Frontal cortex (tissue), 3 donors: ENCODE measurements at regions not wholly inside any gene's neighbourhood (a gene's known extent, or its start where the extent isn't known, plus 50 kb on each side); places are given as distances from the start of the nearest gene placed in this dataset.
"Not testable (repeated sequence)": the region's sequence is repeated elsewhere in the genome, so short reads cannot be mapped to it uniquely, and the experiment has no call there.

Source experiments
- DNase-seq, 2 donors: peaks; one replicate each; pipeline ENCODE4 v3.0.0; 2012; ENCODE audit warnings: low spot score in 2 of 2
- FAIRE-seq: peaks from 2 replicates; lab custom pipeline; 2012; peaks lifted over from hg19 to GRCh38; lab: Jason Lieb, UNC
- donor health status: control.
- donor health status: control.
- donor health status: control.

GRCh38 chr10:65786279-65786678 is 1139.6 kb upstream of the LRRTM3 start:
- no peak for FAIRE-seq

GRCh38 chr10:65787571-65787970 is 1138.3 kb upstream of the LRRTM3 start:
- FAIRE-seq (no peak), DNase-seq (no peak)

More at GRCh38 chr10:65786279-65786678, 1139.6 kb upstream of the LRRTM3 start:
- no peak for DNase-seq

DNA sequence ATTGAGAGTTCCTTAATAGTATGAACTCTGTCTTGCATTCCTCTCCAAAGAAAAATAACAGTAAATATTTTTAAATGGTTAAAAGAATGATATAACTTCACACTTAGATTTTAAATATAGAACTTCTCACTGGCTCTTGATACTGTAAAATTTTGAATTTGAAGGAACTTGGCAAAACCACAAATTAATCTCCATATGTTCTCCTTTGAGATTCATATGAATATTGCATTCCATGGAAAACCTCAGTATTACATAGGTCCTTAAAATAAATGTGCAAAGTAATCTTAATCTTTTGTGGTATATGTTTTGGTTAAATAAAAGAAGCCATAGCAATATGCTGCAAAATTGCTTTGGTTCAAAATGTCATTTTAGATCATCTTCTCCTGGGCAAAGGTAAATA is 1137.6 kb upstream of the LRRTM3 start:
- no peak for FAIRE-seq
- DNase-seq = no peak

DNA sequence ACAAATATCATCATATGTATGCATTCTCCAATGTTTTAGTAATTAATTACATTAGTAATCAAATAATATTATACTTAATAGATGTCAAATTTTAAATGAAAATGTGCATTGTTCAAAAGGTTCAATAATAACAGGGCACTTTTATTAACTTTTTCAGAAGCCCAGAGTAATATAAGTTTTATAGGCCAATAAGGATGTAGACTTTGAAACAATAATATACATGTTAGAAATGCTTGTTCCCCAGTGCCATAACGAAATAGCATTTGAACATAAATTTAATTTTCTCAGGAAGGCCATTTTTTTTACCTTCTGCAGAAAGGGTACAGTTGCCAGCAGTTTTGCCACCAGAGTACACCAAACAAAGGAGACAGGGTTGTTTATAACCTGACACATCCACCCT is 1133.9 kb upstream of the LRRTM3 start:
- no peak for FAIRE-seq
- no peak for DNase-seq

DNA sequence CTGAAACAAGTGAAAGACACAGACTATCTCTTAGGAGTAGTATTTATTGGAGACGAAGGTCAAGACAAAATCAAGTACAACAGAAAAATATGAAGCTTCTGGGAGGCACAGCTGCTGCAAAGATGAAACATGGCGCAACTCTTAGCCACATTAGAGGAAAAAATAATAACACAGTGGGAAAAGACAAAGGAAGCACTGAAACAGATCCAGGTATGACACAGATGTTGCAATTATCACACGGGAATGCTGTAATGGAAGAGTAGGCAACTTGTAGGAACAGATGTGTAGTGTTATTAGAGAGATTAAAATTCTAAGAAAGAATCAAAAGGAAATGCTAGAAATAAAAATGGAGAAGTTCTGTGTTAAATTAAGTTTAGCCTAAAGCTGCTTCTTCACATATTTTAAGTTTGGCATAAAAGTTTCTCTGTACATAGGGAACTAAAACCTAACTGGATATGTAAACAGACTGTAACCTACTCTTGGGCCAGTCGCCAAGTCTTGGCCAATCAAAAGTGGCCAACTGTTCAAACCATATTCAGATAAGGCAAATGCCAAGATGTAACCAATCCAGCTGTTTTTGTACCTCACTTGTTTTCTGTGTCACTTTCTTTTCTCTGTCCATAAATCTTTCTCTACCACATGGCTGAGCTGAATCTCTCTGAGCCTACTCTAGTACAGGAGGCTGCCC is 1132.0 kb upstream of the LRRTM3 start:
- no peak for DNase-seq
- no peak for FAIRE-seq

- not testable (repeated sequence) for FAIRE-seq, DNase-seq
Observed at GRCh38 chr10:65794861-65795260, 1131.0 kb upstream of the LRRTM3 start.

DNA sequence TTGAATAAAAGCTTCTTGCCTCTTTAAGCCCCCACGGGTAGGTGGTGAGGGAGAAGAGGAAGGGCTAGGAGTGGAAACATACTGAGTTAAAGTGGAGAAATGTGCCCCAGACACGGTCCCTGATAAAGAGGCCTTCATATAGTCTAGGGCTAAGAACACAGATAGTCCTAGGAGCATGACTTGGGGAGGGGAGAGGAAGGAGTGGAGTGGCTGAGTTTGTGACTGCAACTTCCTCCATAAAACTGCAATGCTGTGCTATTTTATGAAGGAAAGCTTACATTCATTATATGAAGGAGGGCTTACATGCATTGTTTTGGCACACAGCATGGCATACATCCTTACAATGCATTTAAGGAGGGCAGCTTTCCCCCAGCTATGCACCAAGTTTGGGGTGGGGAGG is 1129.4 kb upstream of the LRRTM3 start:
- FAIRE-seq (no peak), DNase-seq (no peak)

GRCh38 chr10:65798133-65798532 is 1127.7 kb upstream of the LRRTM3 start:
- DNase-seq (no peak), FAIRE-seq (no peak)

- DNase-seq (no peak), FAIRE-seq (no peak)
Observed at GRCh38 chr10:65802391-65802790, 1123.4 kb upstream of the LRRTM3 start.

- DNase-seq = no peak
- FAIRE-seq = no peak
Observed at GRCh38 chr10:65805511-65805910, 1120.3 kb upstream of the LRRTM3 start.

DNA sequence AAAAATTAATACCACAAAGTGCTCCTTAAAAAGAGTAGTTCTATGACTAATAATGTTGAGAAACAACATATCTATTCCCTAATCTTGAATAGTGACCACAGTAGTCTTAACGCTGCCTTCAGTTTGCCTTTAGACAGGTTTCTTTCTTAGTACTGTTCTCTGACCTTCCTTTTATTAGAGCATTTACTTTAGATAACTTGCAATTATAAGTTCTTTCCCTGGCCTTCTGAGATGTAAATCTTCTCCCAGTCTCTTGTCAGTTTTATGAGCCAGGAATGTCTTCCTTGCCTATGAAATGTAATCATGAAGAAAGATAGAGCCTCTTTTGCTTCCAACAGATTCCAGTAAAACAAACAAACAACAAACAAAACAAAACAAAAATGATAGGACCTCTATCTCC is 1119.8 kb upstream of the LRRTM3 start:
- no peak for DNase-seq
- no peak for FAIRE-seq

- FAIRE-seq (no peak), DNase-seq (no peak)
Observed at GRCh38 chr10:65808687-65809333, 1117.0 kb upstream of the LRRTM3 start.

DNA sequence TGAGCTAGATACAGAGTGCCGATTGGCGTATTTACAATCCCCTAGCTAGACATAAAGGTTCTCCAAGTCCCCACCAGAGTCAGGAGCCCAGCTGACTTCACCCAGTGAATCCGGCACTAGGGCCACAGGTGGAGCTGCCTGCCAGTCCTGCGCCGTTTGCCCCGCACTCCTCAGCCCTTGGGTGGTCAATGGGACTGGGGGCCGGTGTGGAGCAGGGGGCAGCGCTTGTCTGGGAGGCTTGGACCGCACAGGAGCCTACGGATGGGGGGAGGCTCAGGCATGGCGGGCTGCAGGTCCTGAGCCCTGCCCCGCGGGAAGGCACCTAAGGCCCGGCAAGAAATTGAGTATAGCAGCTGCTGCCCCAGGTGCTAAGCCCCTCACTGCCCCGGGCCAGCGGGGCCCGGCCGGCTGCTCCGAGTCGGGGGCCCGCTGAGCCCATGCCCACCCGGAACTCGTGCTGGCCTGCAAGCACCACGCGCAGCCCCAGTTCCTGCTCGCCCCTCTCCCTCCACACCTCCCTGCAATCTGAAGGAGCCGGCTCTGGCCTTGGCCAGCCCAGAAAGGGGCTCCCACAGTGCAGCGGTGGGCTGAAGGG is 1113.8 kb upstream of the LRRTM3 start:
- DNase-seq (no peak), FAIRE-seq (no peak)

GRCh38 chr10:65816536-65816935 is 1109.3 kb upstream of the LRRTM3 start:
- FAIRE-seq = no peak
- DNase-seq = no peak

GRCh38 chr10:65818990-65819389 is 1106.8 kb upstream of the LRRTM3 start:
- DNase-seq (no peak), FAIRE-seq (no peak)

GRCh38 chr10:65827359-65827758 is 1098.5 kb upstream of the LRRTM3 start:
- DNase-seq (no peak), FAIRE-seq (no peak)

DNA sequence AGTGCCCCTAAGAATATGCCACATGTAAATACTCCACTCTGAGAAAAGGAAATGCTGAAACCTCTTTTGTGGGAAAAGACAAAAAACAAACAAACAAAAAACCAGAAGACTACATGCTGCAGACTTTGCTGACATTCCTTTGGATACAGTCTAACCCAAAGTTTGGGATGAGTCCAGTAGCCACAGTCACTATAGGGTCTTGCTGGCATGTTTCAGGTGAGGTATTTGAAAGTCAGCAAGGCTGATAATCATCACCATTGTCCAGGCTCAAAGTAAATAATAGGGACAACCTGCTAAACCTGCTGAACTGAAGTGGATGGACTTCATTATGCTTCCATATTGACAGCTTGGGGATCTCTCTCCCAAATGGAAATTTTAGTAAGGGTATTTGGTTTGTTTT is 1087.0 kb upstream of the LRRTM3 start:
- FAIRE-seq (no peak), DNase-seq (no peak)

- DNase-seq (no peak), FAIRE-seq (no peak)
Observed at GRCh38 chr10:65843203-65843602, 1082.6 kb upstream of the LRRTM3 start.

- DNase-seq (no peak), FAIRE-seq (no peak)
Observed at GRCh38 chr10:65845916-65846315, 1079.9 kb upstream of the LRRTM3 start.

DNA sequence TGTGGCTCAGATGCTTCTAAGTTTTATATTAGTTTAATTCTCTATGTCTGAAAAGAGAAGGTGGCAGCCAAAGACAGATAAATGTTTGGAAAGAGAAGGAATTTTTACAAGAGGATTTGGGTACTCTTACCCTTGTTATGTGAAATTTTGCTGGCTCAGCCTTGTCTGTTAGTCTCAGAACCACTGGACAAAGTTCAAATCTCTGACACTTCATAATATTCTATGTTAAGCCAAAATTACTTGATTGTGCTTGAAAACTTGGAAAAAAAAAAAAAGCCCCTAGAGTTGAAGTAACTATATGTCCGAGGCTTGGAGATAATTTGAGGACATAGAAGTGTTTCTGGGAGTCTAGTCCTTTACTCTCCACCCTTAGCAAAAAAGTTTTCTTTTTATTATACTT is 1079.3 kb upstream of the LRRTM3 start:
- DNase-seq (no peak), FAIRE-seq (no peak)

GRCh38 chr10:65846949-65847348 is 1078.9 kb upstream of the LRRTM3 start:
- FAIRE-seq (no peak), DNase-seq (no peak)
